ENCODE measurements at regions not wholly inside any gene's neighbourhood (a gene's known extent, or its start where the extent isn't known, plus 50 kb on each side); places are given as distances from the start of the nearest gene placed in this dataset.

DNA sequence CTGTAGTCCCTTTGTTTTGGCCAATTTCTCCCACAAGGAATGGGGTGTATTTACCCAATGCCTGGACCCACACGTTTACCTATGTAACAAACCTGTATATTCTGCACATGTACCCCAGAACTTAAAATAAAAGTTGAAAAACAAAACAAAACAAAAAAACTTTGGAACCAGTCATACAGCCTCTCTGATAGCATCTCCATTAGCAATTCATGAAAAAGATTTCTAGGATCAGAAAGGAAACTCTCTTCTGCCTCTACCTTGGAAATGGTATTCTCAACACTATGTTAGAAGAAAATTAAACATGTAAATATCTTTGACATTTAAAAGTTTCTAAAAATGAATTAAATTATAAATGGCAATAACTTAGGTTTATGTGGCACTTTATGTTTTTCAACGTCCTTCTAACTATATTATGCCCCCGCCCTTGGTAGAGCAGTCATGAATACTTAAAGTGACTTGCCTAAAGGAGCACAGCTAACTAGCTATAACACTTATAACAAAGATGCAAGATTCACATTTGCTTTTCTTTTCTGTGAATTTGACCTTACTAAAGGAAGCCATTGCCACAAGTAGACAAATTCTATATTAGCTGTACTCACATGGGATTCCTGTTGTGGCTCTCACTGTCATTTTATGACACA is 147.5 kb upstream of the FKBP1C start:
- Histone ChIP-seq H3K14ac (ENCODE audit: low read length) (no peak overlapping the region), H3K23ac (ENCODE audit: low read length) (no peak overlapping the region), H3K4me1 (ENCODE audit: control insufficient read depth in 1 of 2, insufficient read depth in 2 of 2, low read length in 2 of 2) (peaks cover 0 to 1% of the 10 kb centered on the region in 2 experiments), H3K79me1 (ENCODE audit: low read length) (no peaks in the 10 kb centered on the region), H3K36me3 (ENCODE audit: control insufficient read depth in 1 of 2, insufficient read depth in 2 of 2, low read length in 2 of 2) (no peaks in the 10 kb centered on the region), H4K12ac (ENCODE audit: low read depth, low read length) (no peak overlapping the region), H3K4ac (ENCODE audit: low read depth, low read length) (no peak overlapping the region), H2AK5ac (ENCODE audit: low read length) (no peak overlapping the region), H3K27me3 (ENCODE audit: insufficient read depth, low read length) (no peaks in the 10 kb centered on the region), H3K4me2 (ENCODE audit: low read length) (no peak overlapping the region), H3K27ac (ENCODE audit: low read depth, low read length) (no peak overlapping the region), H2AFZ (ENCODE audit: insufficient read depth, low read length, poor library complexity) (no peak overlapping the region), H3K9me3 (ENCODE audit: insufficient read depth, low read depth, low read length) (peaks cover 6% of the 10 kb centered on the region), H3K18ac (ENCODE audit: low read length) (no peak overlapping the region), H3K9ac (ENCODE audit: low read length) (no peak overlapping the region), H2BK120ac (ENCODE audit: insufficient read depth, low read length, poor library complexity) (no peak overlapping the region), H4K8ac (ENCODE audit: low read depth, low read length) (no peak overlapping the region), H3K4me3 (ENCODE audit: low read depth, low read length) (no peak overlapping the region), H3K79me2 (ENCODE audit: control insufficient read depth, insufficient read depth, low read length, poor library complexity) (no peaks in the 10 kb centered on the region), H2BK12ac (ENCODE audit: low read length) (no peak overlapping the region), H2BK5ac (ENCODE audit: low read depth, low read length, poor library complexity) (no peak overlapping the region), H4K91ac (ENCODE audit: low read depth, low read length) (no peak overlapping the region)
- no peak for DNase-seq
- no CpG with 5 or more reads among the region's 3 CpGs for WGBS (ENCODE audit: extremely low coverage, insufficient coverage, insufficient read length)

DNA sequence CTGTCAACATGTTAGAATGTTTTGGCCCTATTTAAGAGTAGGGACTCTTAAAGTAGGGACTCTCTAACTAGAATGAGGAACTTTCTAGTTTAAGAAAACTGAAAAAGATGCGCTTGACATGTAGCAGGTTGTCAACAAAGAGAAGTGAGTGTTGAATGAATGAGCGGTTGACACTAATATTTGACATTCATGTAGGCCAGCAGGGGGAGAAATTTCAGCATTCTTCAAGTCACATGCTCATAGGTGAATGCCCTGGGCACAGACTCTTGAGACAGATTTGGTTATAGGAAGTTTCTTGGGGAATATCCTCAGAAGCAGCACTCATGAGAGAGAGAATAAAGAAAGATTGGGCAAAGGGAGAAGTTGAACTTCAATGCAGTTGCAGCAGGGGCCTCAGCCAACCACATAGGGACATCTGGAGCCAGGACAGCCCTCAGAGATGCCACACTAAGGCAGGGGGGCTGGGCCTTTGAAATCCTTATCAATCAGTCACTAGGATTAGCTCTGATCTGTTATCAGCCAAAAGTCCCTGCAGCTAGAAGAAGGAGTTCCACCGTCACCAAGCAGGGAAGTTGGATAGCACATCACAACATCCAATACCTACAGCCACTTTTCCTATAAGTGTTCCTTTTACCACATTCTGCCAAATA is 145.1 kb upstream of the FKBP1C start:
- peak in 1 of 2 donors; percentile 38 for DNase-seq
- Histone ChIP-seq H3K18ac (ENCODE audit: low read length) (no peak overlapping the region), H3K4me2 (ENCODE audit: low read length) (no peak overlapping the region), H3K36me3 (ENCODE audit: control insufficient read depth in 1 of 2, insufficient read depth in 2 of 2, low read length in 2 of 2) (no peaks in the 10 kb centered on the region), H2AK5ac (ENCODE audit: low read length) (no peak overlapping the region), H4K91ac (ENCODE audit: low read depth, low read length) (no peak overlapping the region), H3K4me1 (ENCODE audit: control insufficient read depth in 1 of 2, insufficient read depth in 2 of 2, low read length in 2 of 2) (peaks cover 0 to 2% of the 10 kb centered on the region in 2 experiments), H3K9me3 (ENCODE audit: insufficient read depth, low read depth, low read length) (peaks cover 6% of the 10 kb centered on the region), H2BK5ac (ENCODE audit: low read depth, low read length, poor library complexity) (no peak overlapping the region), H3K79me1 (ENCODE audit: low read length) (no peaks in the 10 kb centered on the region), H2BK12ac (ENCODE audit: low read length) (no peak overlapping the region), H2BK120ac (ENCODE audit: insufficient read depth, low read length, poor library complexity) (no peak overlapping the region), H3K4me3 (ENCODE audit: low read depth, low read length) (no peak overlapping the region), H3K79me2 (ENCODE audit: control insufficient read depth, insufficient read depth, low read length, poor library complexity) (no peaks in the 10 kb centered on the region), H3K9ac (ENCODE audit: low read length) (no peak overlapping the region), H3K27me3 (ENCODE audit: insufficient read depth, low read length) (no peaks in the 10 kb centered on the region), H4K8ac (ENCODE audit: low read depth, low read length) (no peak overlapping the region), H3K4ac (ENCODE audit: low read depth, low read length) (no peak overlapping the region), H3K23ac (ENCODE audit: low read length) (no peak overlapping the region), H4K12ac (ENCODE audit: low read depth, low read length) (no peak overlapping the region), H2AFZ (ENCODE audit: insufficient read depth, low read length, poor library complexity) (no peak overlapping the region), H3K27ac (ENCODE audit: low read depth, low read length) (no peak overlapping the region), H3K14ac (ENCODE audit: low read length) (no peak overlapping the region)
- WGBS (ENCODE audit: extremely low coverage, insufficient coverage, insufficient read length) = no CpG with 5 or more reads among the region's 3 CpGs

DNA sequence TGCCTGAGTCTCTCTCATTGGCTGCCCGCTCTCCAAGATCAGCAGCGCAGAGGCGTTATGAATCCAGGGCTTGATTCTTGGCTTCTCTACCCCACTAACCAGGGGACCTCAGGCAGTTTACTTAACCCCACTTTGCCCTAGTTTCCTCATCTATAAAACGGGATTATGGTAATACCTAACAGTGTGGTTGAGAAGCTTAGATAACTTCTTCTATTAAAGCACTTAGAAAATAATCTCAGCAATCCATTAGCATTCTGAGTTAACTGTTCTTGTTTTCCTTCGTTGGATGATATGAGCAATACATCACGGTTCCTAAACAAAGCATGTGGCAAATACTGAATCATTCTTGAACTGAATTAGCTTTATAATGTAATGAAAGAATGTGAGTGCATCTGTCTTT is 116.3 kb upstream of the FKBP1C start:
- Histone ChIP-seq H2BK12ac (ENCODE audit: low read length) (no peak overlapping the region), H3K14ac (ENCODE audit: low read length) (no peak overlapping the region), H3K36me3 (ENCODE audit: control insufficient read depth in 1 of 2, insufficient read depth in 2 of 2, low read length in 2 of 2) (no peaks in the 10 kb centered on the region), H3K9me3 (ENCODE audit: insufficient read depth, low read depth, low read length) (no peaks in the 10 kb centered on the region), H2BK120ac (ENCODE audit: insufficient read depth, low read length, poor library complexity) (no peak overlapping the region), H3K4me3 (ENCODE audit: low read depth, low read length) (no peak overlapping the region), H4K91ac (ENCODE audit: low read depth, low read length) (no peak overlapping the region), H3K4ac (ENCODE audit: low read depth, low read length) (no peak overlapping the region), H2AK5ac (ENCODE audit: low read length) (no peak overlapping the region), H3K79me1 (ENCODE audit: low read length) (no peaks in the 10 kb centered on the region), H4K12ac (ENCODE audit: low read depth, low read length) (no peak overlapping the region), H3K9ac (ENCODE audit: low read length) (no peak overlapping the region), H2BK5ac (ENCODE audit: low read depth, low read length, poor library complexity) (no peak overlapping the region), H3K27ac (ENCODE audit: low read depth, low read length) (no peak overlapping the region), H3K23ac (ENCODE audit: low read length) (no peak overlapping the region), H4K8ac (ENCODE audit: low read depth, low read length) (no peak overlapping the region), H3K4me2 (ENCODE audit: low read length) (no peak overlapping the region), H3K4me1 (ENCODE audit: control insufficient read depth in 1 of 2, insufficient read depth in 2 of 2, low read length in 2 of 2) (no peaks in the 10 kb centered on the region), H3K79me2 (ENCODE audit: control insufficient read depth, insufficient read depth, low read length, poor library complexity) (no peaks in the 10 kb centered on the region), H3K27me3 (ENCODE audit: insufficient read depth, low read length) (no peaks in the 10 kb centered on the region), H3K18ac (ENCODE audit: low read length) (no peak overlapping the region), H2AFZ (ENCODE audit: insufficient read depth, low read length, poor library complexity) (no peak overlapping the region)
- WGBS (ENCODE audit: extremely low coverage, insufficient coverage, insufficient read length) = no CpG with 5 or more reads among the region's 6 CpGs
- no peak for DNase-seq

DNA sequence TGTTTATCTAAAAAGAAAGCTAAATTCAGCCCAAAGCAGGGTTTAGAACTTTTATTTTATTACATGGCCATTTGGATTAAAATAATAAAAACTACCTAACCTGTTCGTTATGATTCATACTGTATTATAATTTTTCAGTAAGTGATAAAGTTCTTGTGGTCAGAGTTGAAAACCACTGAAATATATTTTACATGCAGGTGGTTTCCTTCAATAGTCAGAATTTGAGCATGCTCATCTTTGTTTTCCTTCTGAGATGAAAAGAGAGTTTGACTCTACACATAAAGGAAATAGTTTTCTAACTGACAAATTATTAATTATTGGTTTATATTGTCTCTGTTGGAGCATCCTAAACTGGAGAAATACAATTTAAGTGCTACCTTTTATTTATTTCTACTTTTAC is 114.0 kb upstream of the FKBP1C start:
- H3K9ac ChIP-seq (ENCODE audit: low read length) = no peak overlapping the region
- no peak overlapping the region for H4K91ac ChIP-seq (ENCODE audit: low read depth, low read length)

More for the DNA sequence above, 114.0 kb upstream of the FKBP1C start:
- no peaks in the 10 kb centered on the region for H3K27me3 ChIP-seq (ENCODE audit: insufficient read depth, low read length)
- no peak overlapping the region for H3K4me3 ChIP-seq (ENCODE audit: low read depth, low read length)
- no peak overlapping the region for H3K27ac ChIP-seq (ENCODE audit: low read depth, low read length)
- H3K4me2 ChIP-seq (ENCODE audit: low read length) = no peak overlapping the region
- H3K23ac ChIP-seq (ENCODE audit: low read length) = no peak overlapping the region
- H2BK120ac ChIP-seq (ENCODE audit: insufficient read depth, low read length, poor library complexity) = no peak overlapping the region
- H3K14ac ChIP-seq (ENCODE audit: low read length) = no peak overlapping the region
- H3K36me3 ChIP-seq (ENCODE audit: control insufficient read depth in 1 of 2, insufficient read depth in 2 of 2, low read length in 2 of 2) = no peaks in the 10 kb centered on the region
- H3K79me2 ChIP-seq (ENCODE audit: control insufficient read depth, insufficient read depth, low read length, poor library complexity) = no peaks in the 10 kb centered on the region
- no peak overlapping the region for H2BK5ac ChIP-seq (ENCODE audit: low read depth, low read length, poor library complexity)
- no peaks in the 10 kb centered on the region for H3K9me3 ChIP-seq (ENCODE audit: insufficient read depth, low read depth, low read length)
- no peak overlapping the region for H3K18ac ChIP-seq (ENCODE audit: low read length)
- H2BK12ac ChIP-seq (ENCODE audit: low read length) = no peak overlapping the region
- H4K8ac ChIP-seq (ENCODE audit: low read depth, low read length) = no peak overlapping the region
- H3K79me1 ChIP-seq (ENCODE audit: low read length) = no peaks in the 10 kb centered on the region
- WGBS (ENCODE audit: extremely low coverage, insufficient coverage, insufficient read length) = no CpG with 5 or more reads among the region's 1 CpG
- no peak overlapping the region for H3K4ac ChIP-seq (ENCODE audit: low read depth, low read length)
- H2AK5ac ChIP-seq (ENCODE audit: low read length) = no peak overlapping the region
- no peaks in the 10 kb centered on the region for H3K4me1 ChIP-seq (ENCODE audit: control insufficient read depth in 1 of 2, insufficient read depth in 2 of 2, low read length in 2 of 2)
- no peak for DNase-seq
- no peak overlapping the region for H4K12ac ChIP-seq (ENCODE audit: low read depth, low read length)
- H2AFZ ChIP-seq (ENCODE audit: insufficient read depth, low read length, poor library complexity) = no peak overlapping the region

Measured in trophoblast cell (in vitro differentiated cells and primary cell).